ENCODE measurements at regions not wholly inside any gene's neighbourhood (a gene's known extent, or its start where the extent isn't known, plus 50 kb on each side); places are given as distances from the start of the nearest gene placed in this dataset.

DNA sequence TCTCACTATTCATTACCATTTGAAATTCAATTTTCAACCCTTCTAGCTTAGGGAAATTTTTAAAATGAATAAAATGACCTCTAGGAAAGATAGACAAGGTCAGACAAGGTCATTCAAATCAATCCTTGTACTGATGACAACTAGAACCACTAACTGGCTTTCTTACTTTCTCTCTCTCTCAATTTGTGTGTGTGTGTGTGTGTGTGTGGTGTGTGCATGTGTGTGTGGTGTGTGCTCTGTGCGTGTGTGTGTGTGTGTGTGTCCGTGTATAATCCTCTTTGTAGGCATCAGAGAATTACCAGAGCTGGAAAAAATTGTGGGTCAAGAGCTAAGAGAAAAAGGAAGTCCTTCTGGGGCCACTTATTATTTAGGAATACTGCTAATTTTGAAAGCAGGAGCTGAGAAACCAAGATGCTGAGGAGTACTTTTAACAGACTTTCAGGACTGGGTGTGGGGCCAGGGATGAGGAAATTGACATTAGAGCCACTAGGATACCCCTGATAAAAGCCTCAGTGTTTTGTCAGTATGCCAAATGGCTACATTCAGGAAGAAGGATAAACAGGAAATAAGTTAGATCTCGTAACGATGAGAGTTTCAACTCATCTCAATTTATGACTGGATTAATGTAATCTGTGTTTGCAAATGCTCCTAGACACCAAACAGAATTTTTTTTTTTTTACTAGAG is 723.3 kb downstream of the CETN3 start:
- FAIRE-seq (no peak), DNase-seq (ENCODE audit: low read depth, low spot score) (no peak)
- Histone ChIP-seq H2AFZ (ENCODE audit: low read depth, low read length) (no peak overlapping the region), H3K9me3 (replicated peaks; ENCODE audit: control insufficient read depth, insufficient read depth, low read length) (no peaks in the 10 kb centered on the region), H3K4me1 (ENCODE audit: control insufficient read depth, extremely low read depth, insufficient read depth, low read length) (no peaks in the 10 kb centered on the region), H3K4me3 (replicated peaks in 1 of 3; ENCODE audit: insufficient read depth in 1 of 3, low read depth in 1 of 3, low read length in 3 of 3) (no peak overlapping the region), H3K9ac (replicated peaks; ENCODE audit: extremely low read depth, insufficient read depth, low read length) (no peak overlapping the region), H3K36me3 (ENCODE audit: control insufficient read depth in 2 of 2, extremely low read depth in 1 of 2, insufficient read depth in 2 of 2, low read length in 2 of 2) (no peaks in the 10 kb centered on the region), H4K20me1 (replicated peaks; ENCODE audit: control insufficient read depth, extremely low read depth, insufficient read depth, low read length) (no peaks in the 10 kb centered on the region), H3K27ac (ENCODE audit: insufficient read depth, low read depth, low read length) (no peak overlapping the region), H3K79me2 (ENCODE audit: control insufficient read depth, insufficient read depth, low read length) (no peaks in the 10 kb centered on the region), H3K9me1 (replicated peaks; ENCODE audit: control insufficient read depth, extremely low read depth, insufficient read depth, low read length) (no peaks in the 10 kb centered on the region), H3K4me2 (ENCODE audit: insufficient read depth, low read length) (no peak overlapping the region), H3K27me3 (ENCODE audit: control insufficient read depth in 2 of 2, insufficient read depth in 2 of 2, low read length in 2 of 2) (no peaks in the 10 kb centered on the region)
- TF ChIP-seq POLR2A (IDR thresholded peaks at IDR 0.05; ENCODE audit: low read depth, low read length) (no peak), JUN (IDR thresholded peaks at IDR 0.05; ENCODE audit: borderline replicate concordance, insufficient read depth, insufficient read length, low read depth) (no peak), POLR2AphosphoS5 (IDR thresholded peaks at IDR 0.05; ENCODE audit: insufficient read depth, low read depth, low read length) (no peak), FOS (IDR thresholded peaks at IDR 0.05; ENCODE audit: borderline replicate concordance, insufficient read depth, low read length) (no peak), EZH2 (IDR thresholded peaks at IDR 0.05; ENCODE audit: borderline replicate concordance, low read depth, low read length, severe bottlenecking) (no peak), MYC (IDR thresholded peaks at IDR 0.05; ENCODE audit: low read depth, low read length) (no peak)
- TF ChIP-seq, protein P1, sequence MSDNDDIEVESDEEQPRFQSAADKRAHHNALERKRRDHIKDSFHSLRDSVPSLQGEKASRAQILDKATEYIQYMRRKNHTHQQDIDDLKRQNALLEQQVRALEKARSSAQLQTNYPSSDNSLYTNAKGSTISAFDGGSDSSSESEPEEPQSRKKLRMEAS (IDR thresholded peaks at IDR 0.05; ENCODE audit: insufficient read depth, insufficient read length) = no peak
- TF ChIP-seq, protein P2, sequence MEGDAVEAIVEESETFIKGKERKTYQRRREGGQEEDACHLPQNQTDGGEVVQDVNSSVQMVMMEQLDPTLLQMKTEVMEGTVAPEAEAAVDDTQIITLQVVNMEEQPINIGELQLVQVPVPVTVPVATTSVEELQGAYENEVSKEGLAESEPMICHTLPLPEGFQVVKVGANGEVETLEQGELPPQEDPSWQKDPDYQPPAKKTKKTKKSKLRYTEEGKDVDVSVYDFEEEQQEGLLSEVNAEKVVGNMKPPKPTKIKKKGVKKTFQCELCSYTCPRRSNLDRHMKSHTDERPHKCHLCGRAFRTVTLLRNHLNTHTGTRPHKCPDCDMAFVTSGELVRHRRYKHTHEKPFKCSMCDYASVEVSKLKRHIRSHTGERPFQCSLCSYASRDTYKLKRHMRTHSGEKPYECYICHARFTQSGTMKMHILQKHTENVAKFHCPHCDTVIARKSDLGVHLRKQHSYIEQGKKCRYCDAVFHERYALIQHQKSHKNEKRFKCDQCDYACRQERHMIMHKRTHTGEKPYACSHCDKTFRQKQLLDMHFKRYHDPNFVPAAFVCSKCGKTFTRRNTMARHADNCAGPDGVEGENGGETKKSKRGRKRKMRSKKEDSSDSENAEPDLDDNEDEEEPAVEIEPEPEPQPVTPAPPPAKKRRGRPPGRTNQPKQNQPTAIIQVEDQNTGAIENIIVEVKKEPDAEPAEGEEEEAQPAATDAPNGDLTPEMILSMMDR (IDR thresholded peaks at IDR 0.05; ENCODE audit: extremely low read depth in 1 of 2, insufficient read depth in 1 of 2, low read depth in 1 of 2, low read length in 2 of 2) = no peak
- dilution Hi-C loops (cut with MboI; ENCODE audit: extremely low pct_ligation_motif_present, low sequenced_read_pairs) (no loop called here), intact Hi-C loops (cut with micrococcal nuclease) (no loop called here)
- POLR2A ChIA-PET = no interaction called here
- no TSS peak for BruUV-seq (replicated peaks)
- CTCF ChIA-PET = interaction anchor here (0.6 kb wide), 1 partner anchor 371 kb away, joined by 4 read pairs; no protein-coding TSS in a partner anchor

Measured in endothelial cell of umbilical vein (primary cell).